Thyroid gland (tissue), 4 donors: ENCODE measurements at regions not wholly inside any gene's neighbourhood (a gene's known extent, or its start where the extent isn't known, plus 50 kb on each side); places are given as distances from the start of the nearest gene placed in this dataset.

ENCODE experiments used
- CTCF ChIP-seq, 6 experiments: fragments of 200-600 bp in 3 of 6; fragments of 450-650 bp in 3 of 6; sonication (generic) in 3 of 6; IDR thresholded peaks; one replicate each; pipeline ENCODE4 v1.5.1; 2016 to 2019; ENCODE audit warnings: antibody characterized with exemption in 6 of 6, mild to moderate bottlenecking in 2 of 6, inconsistent platforms in 1 of 6, moderate library complexity in 1 of 6
- POLR2A ChIP-seq, 2 donors: fragments of 450-650 bp; IDR thresholded peaks; one replicate each; pipeline ENCODE4 v1.6.1; 2017; ENCODE audit warnings: antibody characterized with exemption in 2 of 2, mild to moderate bottlenecking in 2 of 2, moderate library complexity in 1 of 2

GRCh38 chr16:77594057-77594456, 128.3 kb upstream of the NUDT7 start:
- TF ChIP-seq CTCF (IDR thresholded peaks at IDR 0.05) (no peak), POLR2A (IDR thresholded peaks at IDR 0.05) (no peak)
